UCSD-AML1 (cell line): ENCODE measurements at regions not wholly inside any gene's neighbourhood (a gene's known extent, or its start where the extent isn't known, plus 50 kb on each side); places are given as distances from the start of the nearest gene placed in this dataset.

Experiments
- DNase-seq: peaks from one replicate; lab custom pipeline; 2025; ENCODE audit not compliant: unreplicated experiment; lab: John Stamatoyannopoulos, UW

DNA sequence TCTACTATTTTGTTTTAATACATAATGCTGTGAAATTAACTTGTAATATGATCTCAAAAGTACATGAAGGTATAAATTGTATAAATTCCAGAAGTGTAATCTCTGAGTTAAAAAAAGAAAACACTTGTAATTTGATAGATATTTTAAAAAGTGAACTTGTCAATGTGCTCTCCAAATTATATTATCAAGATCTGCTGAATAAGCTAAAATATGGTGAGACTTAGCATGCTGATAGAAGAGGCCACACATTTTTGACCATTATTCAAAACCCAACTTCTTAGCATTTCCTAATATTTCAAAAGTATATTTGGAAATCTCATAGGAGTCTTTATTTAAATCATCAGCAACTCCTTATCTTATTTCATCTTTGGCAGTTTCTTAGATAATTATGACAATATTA is 657.1 kb upstream of the BOD1L1 start:
- DNase-seq: no peak

DNA sequence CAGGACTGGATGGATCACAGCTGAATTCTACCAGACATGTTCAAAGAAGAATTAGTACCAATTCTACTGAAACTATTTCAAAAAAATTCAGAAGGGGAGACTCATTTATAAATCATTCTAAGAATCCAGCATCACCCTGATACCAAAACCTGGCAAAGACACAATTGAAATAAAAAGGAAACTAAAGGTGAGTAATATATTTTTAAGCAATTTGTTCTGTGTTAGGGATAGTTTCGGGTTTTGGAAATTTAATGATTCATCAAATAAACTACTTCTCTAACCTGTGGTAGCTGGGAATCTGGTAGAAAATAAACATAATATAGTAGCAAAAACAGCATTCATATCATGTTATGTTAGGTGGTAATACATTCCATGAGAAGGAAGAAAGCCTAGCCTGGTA is 662.2 kb upstream of the BOD1L1 start:
- no peak for DNase-seq

DNA sequence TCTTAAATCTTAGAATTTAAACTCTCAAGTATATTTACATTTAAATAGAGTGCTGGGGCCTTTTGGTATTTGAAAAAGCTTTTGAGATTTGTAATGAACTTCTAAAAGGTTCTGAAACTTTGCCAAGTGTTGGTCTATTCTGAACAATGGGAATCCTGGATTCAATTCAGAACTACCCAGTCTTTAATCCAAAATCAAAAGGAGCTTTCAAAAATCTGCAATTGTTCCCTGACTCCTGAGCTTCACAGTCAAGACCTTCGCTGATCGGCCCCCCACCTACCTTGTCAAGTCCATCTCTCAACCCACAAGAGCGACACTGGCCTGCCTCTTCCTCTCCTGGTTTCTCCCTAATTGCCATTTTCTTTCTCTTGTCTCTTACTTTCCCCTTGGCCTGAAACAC is 666.1 kb upstream of the BOD1L1 start:
- no peak for DNase-seq

DNA sequence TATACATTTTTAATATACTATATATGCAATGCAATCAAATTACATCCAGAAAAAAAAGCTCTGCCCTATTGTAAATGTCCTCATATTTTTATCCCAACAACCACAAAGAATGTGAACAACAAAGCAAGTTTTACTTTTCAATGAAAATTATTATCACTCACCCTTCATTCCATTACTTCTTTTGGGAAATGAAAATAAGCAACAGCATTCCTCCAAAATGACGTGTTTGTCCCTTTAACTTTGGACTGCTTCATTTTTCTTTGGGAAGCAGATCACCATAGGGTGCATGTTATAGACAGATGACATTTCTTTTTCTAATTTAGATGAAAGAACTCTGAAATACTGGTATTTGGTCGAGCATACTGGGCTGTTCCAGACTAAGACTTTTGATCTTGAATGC is 667.1 kb upstream of the BOD1L1 start:
- DNase-seq: no peak

DNA sequence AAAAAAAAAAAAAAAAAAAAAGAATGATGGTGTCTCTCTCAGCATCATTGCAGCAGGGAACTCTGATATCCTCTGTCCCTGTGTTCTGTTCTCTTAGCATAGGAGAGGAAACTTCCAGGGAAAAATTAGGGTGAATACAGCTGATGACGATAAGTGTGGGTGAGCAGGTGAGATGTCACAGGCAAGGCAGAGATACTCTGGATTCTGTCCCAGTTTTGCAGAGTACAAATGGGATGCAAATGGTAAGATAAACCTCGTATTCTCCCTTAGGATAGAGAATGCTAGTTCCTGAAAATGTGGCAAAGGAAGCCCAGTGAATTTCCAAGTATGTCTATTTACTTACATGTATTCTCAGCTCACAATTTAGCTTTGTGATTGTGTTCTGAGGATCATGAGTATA is 671.6 kb upstream of the BOD1L1 start:
- no peak for DNase-seq

DNA sequence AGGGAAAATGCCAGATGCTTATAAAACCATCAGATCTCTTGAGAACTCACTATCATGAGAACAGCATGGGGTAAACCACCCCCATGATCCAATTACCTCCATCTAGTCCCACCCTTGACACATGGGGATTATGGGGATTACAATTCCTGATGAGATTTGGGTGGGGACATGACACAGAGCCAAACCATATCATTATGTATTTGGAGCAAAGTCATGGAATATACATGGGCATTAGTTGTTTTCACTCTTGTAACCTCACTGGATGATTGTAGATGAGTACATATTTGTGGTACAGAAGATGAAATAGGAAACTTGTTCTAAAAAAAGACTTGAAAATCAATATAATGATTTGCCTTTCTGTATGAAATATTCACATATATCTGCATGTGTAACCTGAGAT is 674.5 kb upstream of the BOD1L1 start:
- DNase-seq: no peak

DNA sequence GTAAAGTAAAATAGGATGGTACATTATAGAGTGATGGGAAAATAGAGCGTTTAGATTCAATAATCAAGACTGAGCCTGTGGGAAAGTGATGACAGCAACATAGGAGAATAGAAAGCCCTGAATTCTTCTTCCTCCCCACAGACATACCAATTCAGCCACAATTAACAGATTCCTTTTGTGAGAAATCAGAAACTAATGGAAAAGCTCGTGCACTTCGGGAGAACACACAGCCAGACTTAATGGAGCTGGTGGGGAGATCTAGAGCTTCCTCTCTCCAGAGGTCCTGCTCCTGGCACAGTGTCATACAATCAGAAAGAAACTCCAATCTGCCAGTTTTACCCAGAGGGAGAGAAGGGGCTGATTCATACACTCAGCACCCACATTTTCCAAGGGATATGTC is 676.3 kb upstream of the BOD1L1 start:
- DNase-seq: no peak

DNA sequence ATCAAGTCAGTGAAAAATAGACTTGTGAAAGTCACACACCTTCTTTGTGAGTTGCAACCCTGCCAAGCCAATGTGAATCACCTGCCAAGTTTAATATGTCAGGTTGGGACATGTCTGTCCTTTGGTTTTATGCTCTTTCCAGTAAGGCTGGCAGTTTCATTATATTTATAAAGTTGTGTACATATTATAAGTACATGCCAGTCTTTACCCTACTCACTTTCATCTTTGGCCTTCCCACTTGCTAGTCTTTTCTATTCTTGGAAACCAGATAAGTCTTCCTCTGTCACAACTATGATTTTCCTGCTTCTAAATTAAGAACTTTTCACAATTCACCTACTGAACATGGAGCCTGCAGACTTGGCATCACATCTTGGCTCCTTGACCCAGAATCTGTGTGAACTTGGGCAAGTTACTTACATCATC is 680.7 kb upstream of the BOD1L1 start:
- no peak for DNase-seq

DNA sequence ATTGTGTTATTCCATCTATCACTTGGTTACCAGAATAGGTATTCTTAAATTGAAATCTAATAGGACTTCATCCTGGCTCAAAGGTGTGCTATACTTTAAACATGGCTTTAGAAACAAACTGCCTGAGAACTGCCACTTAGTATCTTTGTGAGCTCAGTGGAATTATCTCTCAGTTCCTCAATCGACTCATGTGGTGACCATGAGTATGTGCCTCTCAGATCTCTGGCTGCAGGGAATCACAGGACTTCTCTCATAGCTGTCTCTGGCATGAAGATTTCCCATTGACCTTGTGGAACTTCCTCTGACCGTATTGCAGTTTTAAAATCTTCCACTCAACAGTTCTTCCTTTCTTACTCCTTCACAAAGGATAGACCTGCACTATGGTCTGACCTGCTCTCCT is 681.9 kb upstream of the BOD1L1 start:
- peak; percentile 8 for DNase-seq

DNA sequence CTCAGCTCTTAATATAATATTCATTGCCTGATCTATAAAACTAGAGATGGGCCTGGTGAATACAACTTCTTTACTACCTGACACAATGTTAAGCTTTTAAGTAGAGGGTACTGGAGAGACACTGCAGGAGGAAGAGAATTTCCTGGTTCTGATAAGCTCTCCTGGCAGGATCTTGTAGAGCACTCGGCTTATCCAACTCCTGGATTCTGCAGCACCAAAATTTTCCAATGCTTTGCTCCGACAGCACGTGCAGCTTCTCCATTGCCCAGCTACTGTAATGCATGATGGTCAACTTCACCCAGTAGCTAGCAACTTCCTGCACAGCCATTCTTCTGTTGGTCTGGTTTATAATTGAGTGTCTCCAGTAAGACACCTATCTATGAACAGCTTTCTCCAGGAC is 686.2 kb upstream of the BOD1L1 start:
- no peak for DNase-seq

DNA sequence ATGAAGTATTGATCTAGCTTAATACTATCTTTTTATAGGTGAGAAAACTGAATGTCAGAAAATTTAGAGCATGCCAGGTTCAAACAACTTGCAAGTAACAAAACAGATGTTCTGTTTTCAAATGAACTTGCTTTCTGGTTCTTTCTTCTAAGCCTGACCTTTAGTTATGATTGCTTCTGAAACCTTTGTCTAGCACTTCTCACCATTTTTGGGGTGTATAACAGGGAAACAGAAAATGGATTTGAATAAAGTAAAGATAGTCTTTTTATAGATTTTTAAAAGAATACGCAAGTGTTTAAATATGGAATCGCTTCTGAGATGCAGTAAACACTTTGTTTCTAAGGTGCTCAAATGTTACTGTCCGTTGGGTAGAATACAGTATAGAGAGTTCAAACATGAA is 687.2 kb upstream of the CPEB2 start:
- no peak for DNase-seq

DNA sequence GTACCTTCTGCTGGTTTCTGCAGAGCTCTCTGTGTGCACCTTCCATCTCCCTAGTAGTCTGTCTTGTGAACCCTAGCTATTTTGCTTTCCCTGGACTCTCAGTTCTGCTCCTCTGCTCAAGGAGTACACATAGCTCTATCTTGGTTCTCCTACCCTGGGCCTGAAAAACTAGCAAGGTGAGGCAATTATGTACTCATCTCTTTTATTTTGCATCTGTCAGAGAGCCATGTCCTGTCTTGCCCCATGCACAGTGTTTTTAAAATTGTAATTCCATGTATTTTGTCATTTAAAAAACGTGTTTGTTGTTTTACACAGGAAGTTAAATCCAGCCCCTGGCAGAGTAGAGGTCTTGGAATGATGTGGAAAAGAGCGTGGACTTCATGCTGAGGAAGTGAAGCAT is 684.9 kb upstream of the CPEB2 start:
- no peak for DNase-seq

DNA sequence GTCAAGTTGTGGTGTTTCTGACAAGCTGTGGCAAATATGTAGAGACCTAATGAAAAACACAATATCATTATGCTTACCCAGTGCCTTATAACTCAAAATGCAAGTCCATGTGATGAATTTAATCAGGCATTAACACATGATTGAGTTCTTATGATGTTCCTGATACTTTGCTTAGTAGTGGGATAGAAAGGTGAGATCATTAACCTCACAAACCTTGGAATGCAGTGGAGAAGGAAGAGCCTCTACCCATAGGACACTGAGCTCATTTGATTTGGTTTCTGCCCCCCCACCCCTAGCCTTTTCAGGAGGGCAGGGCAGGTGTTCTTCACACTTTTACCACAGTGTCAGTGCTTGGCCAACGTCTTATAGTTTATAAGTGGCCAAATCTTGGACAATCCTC is 683.6 kb upstream of the CPEB2 start:
- DNase-seq: no peak

DNA sequence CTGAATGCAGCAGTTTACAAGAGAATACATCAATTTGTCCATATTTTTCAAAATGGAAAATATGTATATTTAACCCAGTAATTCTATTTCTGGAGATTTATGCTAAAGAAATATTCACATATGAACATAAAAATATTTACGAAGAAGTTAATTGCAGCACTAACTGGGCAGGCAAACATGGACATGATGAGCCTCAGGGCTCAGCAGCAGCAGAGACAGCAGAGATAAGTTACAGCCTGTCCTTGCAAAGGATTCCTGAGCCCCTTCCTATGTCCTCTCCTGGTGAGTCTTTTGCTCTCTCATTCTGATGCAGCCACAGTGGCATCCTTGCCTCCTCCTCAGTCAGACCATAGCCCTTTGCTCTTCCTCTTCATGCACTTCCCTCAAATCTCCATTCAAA is 680.6 kb upstream of the CPEB2 start:
- peak; percentile 13 for DNase-seq

DNA sequence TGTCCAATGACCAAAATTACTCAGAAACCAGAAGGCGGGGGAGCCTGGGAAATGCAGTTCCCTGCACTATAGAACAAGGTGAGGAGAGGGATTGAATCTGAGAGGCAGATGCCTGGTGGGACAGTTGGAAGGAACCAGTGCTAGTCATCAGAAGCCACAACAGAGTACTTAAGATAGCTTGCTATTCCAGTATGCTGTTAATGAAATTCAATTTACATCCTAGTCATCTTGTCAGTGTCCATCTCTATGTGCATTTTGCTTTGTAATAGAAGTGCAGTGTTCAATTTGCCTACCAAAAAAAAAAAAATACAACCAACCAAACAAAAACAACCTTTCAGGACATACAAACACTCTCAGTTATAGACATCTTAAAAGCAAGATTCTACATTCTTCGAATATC is 679.1 kb upstream of the CPEB2 start:
- DNase-seq: no peak

DNA sequence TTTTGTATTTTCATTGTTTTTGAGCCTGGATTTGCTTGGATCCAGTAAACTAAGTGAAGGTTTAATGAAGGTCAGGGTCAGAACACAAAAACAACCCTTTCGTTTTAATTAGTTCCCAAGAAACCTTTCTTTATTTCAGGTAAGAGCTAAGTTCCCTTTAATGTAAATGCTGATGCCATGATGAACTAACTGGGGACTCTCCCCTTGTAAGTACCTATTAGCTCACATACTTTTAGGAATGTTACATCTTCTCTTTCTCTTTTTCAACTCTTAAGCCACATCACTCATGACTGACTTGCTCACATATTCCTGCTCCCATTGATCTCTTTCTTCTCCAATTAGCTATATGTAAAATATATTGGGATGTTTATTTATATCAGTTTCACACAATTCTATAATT is 673.1 kb upstream of the CPEB2 start:
- DNase-seq: no peak

DNA sequence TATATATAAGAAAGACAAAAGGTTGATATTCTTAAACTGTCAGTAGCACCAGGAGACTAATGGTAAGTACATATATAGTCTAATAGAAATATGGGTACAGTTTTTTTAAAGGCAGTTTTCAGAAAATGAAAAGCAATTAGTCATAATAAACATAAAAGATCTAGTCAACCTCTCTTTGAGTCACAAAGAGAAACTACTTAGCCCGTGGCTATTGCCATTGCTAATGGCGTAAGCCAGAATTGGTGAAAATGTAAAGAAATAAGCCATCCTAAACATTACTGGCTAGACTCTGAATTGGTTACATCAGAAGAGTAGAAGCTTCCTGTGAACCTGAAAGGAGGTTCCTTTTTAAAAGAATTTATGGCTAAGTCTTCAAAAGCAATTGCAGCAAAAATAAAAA is 668.7 kb upstream of the CPEB2 start:
- no peak for DNase-seq

DNA sequence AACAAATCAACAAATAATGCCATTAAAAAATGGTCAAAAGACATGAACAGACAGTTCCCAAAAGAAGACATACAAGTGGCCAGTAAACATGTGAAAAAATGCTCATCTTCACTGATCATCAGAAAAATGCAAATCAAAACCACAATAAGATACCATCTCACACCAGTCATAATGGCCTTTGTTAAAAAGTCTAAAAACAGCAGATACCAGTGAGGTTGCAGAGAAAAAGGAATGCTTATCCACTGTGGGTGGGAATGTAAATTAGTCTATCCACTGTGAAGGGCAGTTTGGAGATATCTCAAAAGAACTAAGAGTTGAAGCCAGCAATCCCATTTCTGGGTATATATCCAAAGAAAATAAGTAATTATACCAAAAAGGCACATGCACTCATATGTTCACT is 668.1 kb upstream of the CPEB2 start:
- DNase-seq: no peak

DNA sequence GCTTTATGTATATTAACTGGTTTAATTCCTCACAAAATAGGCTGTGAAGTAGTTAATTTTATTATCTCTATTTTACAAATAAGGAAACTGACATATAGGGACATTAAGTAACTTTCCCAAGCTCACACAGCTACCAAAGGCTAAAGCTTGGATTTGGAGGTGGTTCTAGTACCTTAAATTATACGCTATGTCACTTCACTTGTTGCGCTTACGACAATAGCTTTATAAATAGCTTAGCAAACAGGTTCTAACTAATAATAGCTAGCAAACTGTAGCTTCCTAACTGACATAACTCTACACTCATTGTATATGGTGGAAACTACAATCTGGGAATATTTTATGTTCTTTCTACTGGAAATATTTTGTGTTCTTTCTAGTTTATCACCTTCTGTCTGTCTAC is 666.4 kb upstream of the CPEB2 start:
- no peak for DNase-seq

DNA sequence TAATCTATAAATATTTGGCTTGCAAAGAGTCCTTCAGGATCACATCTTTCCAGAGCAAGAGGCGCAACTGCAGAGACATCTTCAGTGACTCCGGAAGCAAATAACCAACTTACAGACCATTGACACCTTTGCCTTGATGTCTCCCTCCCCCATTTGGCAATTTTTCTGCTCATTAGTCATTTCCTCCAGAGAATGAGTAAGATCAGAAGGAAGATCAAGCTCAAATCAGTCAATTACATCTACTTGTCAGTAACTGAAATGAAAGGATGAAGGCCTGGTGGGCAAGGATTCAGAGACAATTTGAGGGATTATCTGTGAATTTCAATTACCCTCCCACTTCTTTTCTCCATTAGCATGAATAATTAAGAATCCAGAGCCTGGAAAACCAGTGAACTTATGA is 665.6 kb upstream of the CPEB2 start:
- DNase-seq: no peak

DNA sequence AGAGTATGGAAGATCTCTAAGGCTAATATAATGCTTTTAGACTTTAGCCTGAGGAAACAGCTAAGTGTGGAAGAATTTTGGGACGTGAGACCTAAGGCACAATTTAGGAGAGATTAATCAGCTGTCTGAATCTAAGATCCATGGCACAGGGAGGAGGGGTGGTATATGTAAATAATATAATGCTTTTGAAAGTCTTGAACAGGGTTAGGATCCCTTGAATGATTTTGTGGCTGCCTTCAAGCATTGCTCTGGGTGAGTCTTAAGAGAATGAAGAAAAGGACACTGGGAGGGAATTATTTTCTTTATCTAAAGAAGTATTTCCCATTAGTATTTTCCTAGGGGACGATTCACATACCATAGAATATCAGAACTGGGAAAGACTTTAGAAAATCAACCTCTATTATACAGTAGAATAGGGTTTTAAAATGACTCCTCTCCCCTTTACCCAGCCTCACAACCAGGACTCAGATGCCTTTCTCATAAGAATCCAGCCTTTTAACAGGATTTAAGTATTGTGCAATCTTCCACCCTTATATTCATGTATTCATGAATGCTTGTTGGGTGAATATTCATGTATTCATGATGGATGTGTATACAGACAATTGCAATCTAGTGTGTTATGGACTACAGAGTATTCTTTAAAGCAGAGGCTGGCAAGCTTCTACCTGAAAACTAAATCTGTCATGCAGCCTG is 664.2 kb upstream of the CPEB2 start:
- DNase-seq: no peak

DNA sequence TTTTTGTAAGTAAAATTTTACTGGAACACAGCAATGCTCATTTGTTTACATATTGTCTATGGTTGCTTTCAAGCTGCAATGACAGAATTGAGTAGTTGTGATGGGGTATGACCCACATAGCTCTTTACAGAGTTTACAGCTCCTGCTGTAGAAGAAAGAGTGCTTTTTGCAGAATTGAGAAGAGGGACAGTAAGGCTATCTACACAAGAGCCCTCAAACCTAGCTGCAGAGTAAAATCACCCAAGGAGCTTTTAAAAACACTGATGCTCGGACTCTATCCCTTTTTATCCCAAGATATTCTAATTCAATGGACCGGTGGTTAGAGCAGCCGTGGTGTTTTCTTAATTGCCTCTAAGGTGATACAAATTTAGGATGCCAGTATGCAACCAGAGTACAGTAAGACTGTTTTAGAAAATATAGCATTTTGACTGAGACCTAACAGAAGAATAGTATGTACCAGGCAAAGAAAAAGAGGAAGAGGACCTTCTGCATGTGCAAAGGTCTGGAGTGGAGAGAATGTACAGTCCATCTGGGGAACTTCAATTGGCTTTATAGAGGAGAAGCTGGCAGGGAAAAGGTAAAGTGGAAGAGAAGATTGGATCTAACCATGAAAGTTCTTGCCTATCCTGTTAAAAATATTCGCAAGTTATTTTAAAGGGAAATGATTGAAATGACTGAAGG is 663.6 kb upstream of the CPEB2 start:
- no peak for DNase-seq

DNA sequence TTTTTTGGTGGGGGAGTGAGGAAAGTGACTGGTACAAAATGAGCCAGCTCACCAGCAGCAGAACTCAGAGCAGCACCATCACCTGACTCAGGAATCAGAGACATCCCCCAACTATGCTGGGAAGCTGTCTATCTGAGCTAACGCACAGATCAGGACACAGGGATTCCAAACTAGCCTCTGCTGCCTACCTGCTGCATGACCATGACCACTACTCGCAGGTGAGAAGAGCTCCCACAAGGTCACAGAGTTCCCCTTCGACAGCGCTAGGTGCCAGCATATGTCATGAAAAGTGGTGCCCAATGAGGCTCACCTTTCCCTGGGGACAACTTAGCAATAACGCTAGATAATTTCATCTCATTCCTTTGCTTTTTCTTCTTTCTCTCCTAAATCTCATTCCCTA is 662.6 kb upstream of the CPEB2 start:
- no peak for DNase-seq
